ENCODE measurements at regions not wholly inside any gene's neighbourhood (a gene's known extent, or its start where the extent isn't known, plus 50 kb on each side); places are given as distances from the start of the nearest gene placed in this dataset.

DNA sequence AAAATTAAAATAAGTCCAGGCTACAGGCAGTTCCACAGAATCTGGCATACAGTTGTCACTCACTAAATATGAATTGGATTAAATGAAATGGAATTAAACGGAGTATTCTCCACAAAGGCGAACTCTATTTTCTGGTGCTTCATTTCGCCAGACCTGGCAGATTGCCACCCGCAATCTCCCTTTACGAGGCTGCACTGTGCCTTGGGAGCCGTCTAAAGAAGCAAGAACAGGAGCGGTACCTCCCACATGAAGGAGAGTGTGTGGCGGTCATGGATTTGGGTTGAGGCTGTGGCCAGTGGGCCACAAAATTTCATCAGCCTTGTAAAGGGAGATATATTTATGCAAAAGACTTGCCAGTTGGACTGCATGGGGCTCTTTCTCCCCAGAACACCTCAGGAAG lies 151.0 kb downstream of the OSR1 start:
- TF ChIP-seq ZNF654 (tag by site-specific recombination; IDR thresholded peaks at IDR 0.05; ENCODE audit: low read depth) (no peak), ZNF76 (tag by site-specific recombination; IDR thresholded peaks at IDR 0.05; ENCODE audit: borderline replicate concordance, low read depth) (no peak), TRIM28 (IDR thresholded peaks at IDR 0.05; ENCODE audit: borderline replicate concordance, low read length) (no peak), ZFP37 (tag by site-specific recombination; IDR thresholded peaks at IDR 0.05) (no peak), ZEB2 (tag by site-specific recombination; IDR thresholded peaks at IDR 0.05) (no peak), ZNF548 (tag by site-specific recombination; IDR thresholded peaks at IDR 0.05) (no peak), ZNF776 (tag by site-specific recombination; IDR thresholded peaks at IDR 0.05; ENCODE audit: borderline replicate concordance) (no peak)
- TF ChIP-seq, protein P1, sequence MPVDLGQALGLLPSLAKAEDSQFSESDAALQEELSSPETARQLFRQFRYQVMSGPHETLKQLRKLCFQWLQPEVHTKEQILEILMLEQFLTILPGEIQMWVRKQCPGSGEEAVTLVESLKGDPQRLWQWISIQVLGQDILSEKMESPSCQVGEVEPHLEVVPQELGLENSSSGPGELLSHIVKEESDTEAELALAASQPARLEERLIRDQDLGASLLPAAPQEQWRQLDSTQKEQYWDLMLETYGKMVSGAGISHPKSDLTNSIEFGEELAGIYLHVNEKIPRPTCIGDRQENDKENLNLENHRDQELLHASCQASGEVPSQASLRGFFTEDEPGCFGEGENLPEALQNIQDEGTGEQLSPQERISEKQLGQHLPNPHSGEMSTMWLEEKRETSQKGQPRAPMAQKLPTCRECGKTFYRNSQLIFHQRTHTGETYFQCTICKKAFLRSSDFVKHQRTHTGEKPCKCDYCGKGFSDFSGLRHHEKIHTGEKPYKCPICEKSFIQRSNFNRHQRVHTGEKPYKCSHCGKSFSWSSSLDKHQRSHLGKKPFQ (tag by site-specific recombination; IDR thresholded peaks at IDR 0.05) = no peak
- CTCF ChIA-PET = no interaction called here
- POLR2A ChIA-PET = interaction anchor here (0.7 kb wide), 1 partner anchor 539 kb away, joined by 4 read pairs; no protein-coding TSS in a partner anchor
- H3K9me3 ChIP-seq (ENCODE audit: control insufficient read depth, insufficient read depth, low read depth, low read length) = no peaks in the 10 kb centered on the region
- no peaks in the 10 kb centered on the region for H3K36me3 ChIP-seq (ENCODE audit: control insufficient read depth in 2 of 2, insufficient read depth in 1 of 2, low read length in 2 of 2)
- no peak overlapping the region for H3K4me3 ChIP-seq (ENCODE audit: low read depth, low read length)
- no peaks in the 10 kb centered on the region for H3K4me1 ChIP-seq (ENCODE audit: control insufficient read depth, insufficient read depth, low read length)
- H3K27ac ChIP-seq (ENCODE audit: extremely low read depth, low read depth, low read length) = no peak overlapping the region

DNA sequence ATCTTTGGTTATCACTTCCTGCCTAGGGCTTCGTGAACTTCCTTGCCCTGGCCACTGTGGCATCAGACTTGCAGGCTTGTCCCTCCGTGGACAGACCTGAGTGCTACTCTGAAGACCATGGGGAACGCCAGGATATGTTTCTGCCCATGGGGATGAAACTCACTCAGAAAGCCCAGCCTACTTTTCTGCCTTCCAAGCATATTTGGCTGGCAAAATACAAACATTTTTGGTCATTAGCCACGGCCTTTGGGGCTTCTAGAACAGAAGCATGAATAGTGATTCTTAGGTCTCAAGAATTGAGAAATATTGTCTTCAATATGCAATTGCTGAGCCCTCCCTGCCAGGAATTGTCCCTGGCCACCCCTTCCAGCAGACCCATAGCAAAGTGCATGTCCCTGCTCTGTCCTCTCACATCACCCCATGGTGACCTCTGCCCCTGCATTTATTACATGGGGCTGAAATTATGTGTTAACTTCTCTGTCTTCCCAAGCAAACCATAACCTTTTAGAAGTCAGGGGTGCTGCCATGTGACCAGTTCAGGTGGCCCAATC lies 152.4 kb downstream of the OSR1 start:
- H3K4me1 ChIP-seq (ENCODE audit: control insufficient read depth, insufficient read depth, low read length) = no peaks in the 10 kb centered on the region
- no peak overlapping the region for H3K4me3 ChIP-seq (ENCODE audit: low read depth, low read length)
- ChIA-PET CTCF (no interaction called here), POLR2A (interaction anchor here (0.7 kb wide), 1 partner anchor 246 kb away, joined by 3 read pairs; no protein-coding TSS in a partner anchor)
- no peaks in the 10 kb centered on the region for H3K9me3 ChIP-seq (ENCODE audit: control insufficient read depth, insufficient read depth, low read depth, low read length)
- no peaks in the 10 kb centered on the region for H3K36me3 ChIP-seq (ENCODE audit: control insufficient read depth in 2 of 2, insufficient read depth in 1 of 2, low read length in 2 of 2)
- H3K27ac ChIP-seq (ENCODE audit: extremely low read depth, low read depth, low read length) = no peak overlapping the region
- TF ChIP-seq ZNF600 (tag by site-specific recombination; IDR thresholded peaks at IDR 0.05) (no peak), ZFHX2 (tag by site-specific recombination; conservative IDR thresholded peaks at IDR 0.05) (no peak), ZNF626 (tag by site-specific recombination; IDR thresholded peaks at IDR 0.05) (no peak), ZNF843 (tag by site-specific recombination; IDR thresholded peaks at IDR 0.05) (no peak), ZNF48 (tag by site-specific recombination; IDR thresholded peaks at IDR 0.05) (no peak), ZNF2 (tag by site-specific recombination; IDR thresholded peaks at IDR 0.05) (no peak)

DNA sequence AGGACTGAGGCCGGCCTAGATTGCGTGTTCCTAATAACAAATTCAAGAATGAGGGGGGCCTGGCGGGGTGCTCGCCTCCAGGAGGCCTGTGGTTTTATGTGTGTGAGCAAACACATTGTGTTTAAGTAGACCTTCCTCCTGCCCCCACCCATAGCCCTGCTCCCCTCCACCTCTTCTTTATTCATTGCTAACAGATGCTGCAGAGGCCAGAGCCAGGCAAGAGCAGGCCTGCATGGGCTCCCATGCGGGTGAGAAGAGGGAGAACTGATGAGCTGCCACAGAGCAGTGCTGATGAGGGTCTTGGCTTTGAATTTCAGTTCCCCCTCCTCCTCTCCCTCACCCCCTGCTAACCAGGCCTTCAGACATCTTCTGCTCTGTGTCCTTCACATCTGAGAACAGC lies 154.6 kb downstream of the OSR1 start:
- TF ChIP-seq ZFP69B (tag by site-specific recombination; IDR thresholded peaks at IDR 0.05) (no peak), ZNF626 (tag by site-specific recombination; IDR thresholded peaks at IDR 0.05) (no peak), ZFHX2 (tag by site-specific recombination; conservative IDR thresholded peaks at IDR 0.05) (no peak), HOXD13 (CRISPR knock-in tag; IDR thresholded peaks at IDR 0.05; ENCODE audit: borderline replicate concordance) (no peak), ZNF24 (tag by site-specific recombination; IDR thresholded peaks at IDR 0.05) (no peak), ZNF10 (tag by site-specific recombination; IDR thresholded peaks at IDR 0.05) (no peak), MZF1 (tag by site-specific recombination; IDR thresholded peaks at IDR 0.05; ENCODE audit: borderline replicate concordance) (no peak)
- TF ChIP-seq, protein P2, sequence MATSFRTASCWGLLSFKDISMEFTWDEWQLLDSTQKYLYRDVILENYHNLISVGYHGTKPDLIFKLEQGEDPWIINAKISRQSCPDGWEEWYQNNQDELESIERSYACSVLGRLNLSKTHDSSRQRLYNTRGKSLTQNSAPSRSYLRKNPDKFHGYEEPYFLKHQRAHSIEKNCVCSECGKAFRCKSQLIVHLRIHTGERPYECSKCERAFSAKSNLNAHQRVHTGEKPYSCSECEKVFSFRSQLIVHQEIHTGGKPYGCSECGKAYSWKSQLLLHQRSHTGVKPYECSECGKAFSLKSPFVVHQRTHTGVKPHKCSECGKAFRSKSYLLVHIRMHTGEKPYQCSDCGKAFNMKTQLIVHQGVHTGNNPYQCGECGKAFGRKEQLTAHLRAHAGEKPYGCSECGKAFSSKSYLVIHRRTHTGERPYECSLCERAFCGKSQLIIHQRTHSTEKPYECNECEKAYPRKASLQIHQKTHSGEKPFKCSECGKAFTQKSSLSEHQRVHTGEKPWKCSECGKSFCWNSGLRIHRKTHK (tag by site-specific recombination; IDR thresholded peaks at IDR 0.05) = no peak
- TF ChIP-seq, protein P3, sequence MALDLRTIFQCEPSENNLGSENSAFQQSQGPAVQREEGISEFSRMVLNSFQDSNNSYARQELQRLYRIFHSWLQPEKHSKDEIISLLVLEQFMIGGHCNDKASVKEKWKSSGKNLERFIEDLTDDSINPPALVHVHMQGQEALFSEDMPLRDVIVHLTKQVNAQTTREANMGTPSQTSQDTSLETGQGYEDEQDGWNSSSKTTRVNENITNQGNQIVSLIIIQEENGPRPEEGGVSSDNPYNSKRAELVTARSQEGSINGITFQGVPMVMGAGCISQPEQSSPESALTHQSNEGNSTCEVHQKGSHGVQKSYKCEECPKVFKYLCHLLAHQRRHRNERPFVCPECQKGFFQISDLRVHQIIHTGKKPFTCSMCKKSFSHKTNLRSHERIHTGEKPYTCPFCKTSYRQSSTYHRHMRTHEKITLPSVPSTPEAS (tag by site-specific recombination; IDR thresholded peaks at IDR 0.05) = no peak
- Histone ChIP-seq H3K27ac (ENCODE audit: extremely low read depth, low read depth, low read length) (no peak overlapping the region), H3K9me3 (ENCODE audit: control insufficient read depth, insufficient read depth, low read depth, low read length) (no peaks in the 10 kb centered on the region), H3K36me3 (ENCODE audit: control insufficient read depth in 2 of 2, insufficient read depth in 1 of 2, low read length in 2 of 2) (no peaks in the 10 kb centered on the region), H3K4me3 (ENCODE audit: low read depth, low read length) (no peak overlapping the region), H3K4me1 (ENCODE audit: control insufficient read depth, insufficient read depth, low read length) (no peaks in the 10 kb centered on the region)
- ChIA-PET CTCF (no interaction called here), POLR2A (no interaction called here)

Measured in HEK293 (cell line).